Caco-2 (cell line): ENCODE measurements at regions not wholly inside any gene's neighbourhood (a gene's known extent, or its start where the extent isn't known, plus 50 kb on each side); places are given as distances from the start of the nearest gene placed in this dataset.

ENCODE experiments used
- BruUV-seq: library from RNA; stranded (reverse); fragments of 400-500 nt; replicated peaks from 2 replicates; lab custom pipeline; 2021; lab: Mats Ljungman, UMichigan
- CTCF ChIA-PET: fragments of 300-600 bp; sonication (Branson Sonifier 250); formaldehyde crosslinking; loops from one replicate; lab custom pipeline; 2022; ENCODE audit warnings: antibody characterized with exemption; lab: Charles Lee
- POLR2A ChIA-PET: fragments of 300-600 bp; sonication (Branson Sonifier 250); formaldehyde crosslinking; loops from one replicate; lab custom pipeline; 2022; ENCODE audit warnings: antibody characterized with exemption; lab: Charles Lee
- DNase-seq, 2 experiments: peaks; one replicate each; pipeline versions ENCODE4 v3.0.0 to v3.0.0-alpha.2; 2020 to 2022
- H3K27me3 ChIP-seq: replicated peaks from 2 replicates; pipeline ENCODE4 v1.6.0; 2011; ENCODE audit warnings: low read length; ENCODE audit not compliant: control insufficient read depth, insufficient read depth
- H3K36me3 ChIP-seq: 2 replicates; pipeline ENCODE4 v1.5.1; 2011; ENCODE audit warnings: low read length; ENCODE audit not compliant: control insufficient read depth, insufficient read depth
- H3K4me1 ChIP-seq: fragments of 250-450 bp; sonication (Bioruptor Pico); 2 replicates; pipeline ENCODE4 v1.5.1; 2020; ENCODE audit warnings: mild to moderate bottlenecking
- H3K4me3 ChIP-seq: 2 replicates; pipeline ENCODE4 v1.5.1; 2011; ENCODE audit warnings: low read depth, mild to moderate bottlenecking, control low read depth, low read length
- H3K9me3 ChIP-seq: fragments of 250-450 bp; sonication (Bioruptor Pico); 2 replicates; pipeline ENCODE4 v1.5.1; 2020; ENCODE audit warnings: mild to moderate bottlenecking, moderate library complexity
- H3K27ac Mint-ChIP-seq: one replicate; pipeline ENCODE4 v1.8.0; 2022; ENCODE audit warnings: mixed read lengths; ENCODE audit not compliant: unreplicated experiment
- H3K27me3 Mint-ChIP-seq: one replicate; pipeline ENCODE4 v1.8.0; 2022; ENCODE audit warnings: mixed read lengths; ENCODE audit not compliant: insufficient read depth, unreplicated experiment
- H3K36me3 Mint-ChIP-seq: one replicate; pipeline ENCODE4 v1.8.0; 2022; ENCODE audit warnings: mild to moderate bottlenecking, mixed read lengths; ENCODE audit not compliant: insufficient read depth, unreplicated experiment
- H3K4me1 Mint-ChIP-seq: one replicate; pipeline ENCODE4 v1.8.0; 2022; ENCODE audit warnings: low read depth, mixed read lengths; ENCODE audit not compliant: unreplicated experiment
- H3K4me3 Mint-ChIP-seq: one replicate; pipeline ENCODE4 v1.8.0; 2022; ENCODE audit warnings: mild to moderate bottlenecking, moderate library complexity, mixed read lengths; ENCODE audit not compliant: unreplicated experiment
- H3K9me3 Mint-ChIP-seq: one replicate; pipeline ENCODE4 v1.8.0; 2022; ENCODE audit warnings: mixed read lengths; ENCODE audit not compliant: unreplicated experiment
- intact Hi-C: fragments of 100-400 bp; cut with micrococcal nuclease; formaldehyde crosslinking; loops from one replicate; pipeline ENCODE4 v1.10.0; 2022; ENCODE audit not compliant: unreplicated experiment
- TF ChIP-seq, protein P1 (sequence below), 2 experiments: fragments of 200-600 bp in 1 of 2; IDR thresholded peaks; 1 replicate in 1 of 2; 2 replicates in 1 of 2; pipeline versions ENCODE4 v1.5.1 to v1.8.0; 2011 to 2022; ENCODE audit warnings: antibody characterized with exemption in 1 of 2, control low read depth in 1 of 2, inconsistent platforms in 1 of 2, low read depth in 1 of 2, low read length in 1 of 2, mild to moderate bottlenecking in 1 of 2, moderate library complexity in 1 of 2; ENCODE audit not compliant: insufficient read depth in 1 of 2, severe bottlenecking in 1 of 2, unreplicated experiment in 1 of 2

DNA sequence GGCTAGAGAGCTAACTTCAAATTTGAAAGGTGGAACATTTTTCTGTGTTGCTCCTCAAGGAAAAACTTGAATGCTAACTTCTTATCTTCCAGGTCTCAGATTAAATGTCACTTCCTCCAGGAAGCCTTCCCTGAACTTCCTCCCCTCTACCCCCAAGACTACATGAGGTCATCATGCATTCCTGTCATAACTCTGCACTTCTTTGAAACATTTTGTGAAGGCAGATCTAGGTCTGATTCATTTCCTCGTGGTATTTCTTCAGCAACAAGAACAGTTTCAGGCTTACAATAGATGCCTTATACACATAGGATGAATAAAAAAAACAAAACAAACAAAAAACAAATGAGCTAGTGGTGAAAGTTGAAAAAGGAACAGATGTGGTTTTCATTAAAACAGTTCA is 97.1 kb upstream of the SRRM4 start:
- H3K9me3 Mint-ChIP-seq = no peaks in the 10 kb centered on the region
- Histone ChIP-seq H3K4me1 (no peaks in the 10 kb centered on the region), H3K27me3 (no peaks in the 10 kb centered on the region), H3K36me3 (no peaks in the 10 kb centered on the region), H3K9me3 (no peaks in the 10 kb centered on the region), H3K4me3 (no peak overlapping the region)
- ChIA-PET POLR2A (no interaction called here), CTCF (no interaction called here)
- intact Hi-C loops = no loop called here
- no peaks in the 10 kb centered on the region for H3K36me3 Mint-ChIP-seq
- TF ChIP-seq, protein P1, sequence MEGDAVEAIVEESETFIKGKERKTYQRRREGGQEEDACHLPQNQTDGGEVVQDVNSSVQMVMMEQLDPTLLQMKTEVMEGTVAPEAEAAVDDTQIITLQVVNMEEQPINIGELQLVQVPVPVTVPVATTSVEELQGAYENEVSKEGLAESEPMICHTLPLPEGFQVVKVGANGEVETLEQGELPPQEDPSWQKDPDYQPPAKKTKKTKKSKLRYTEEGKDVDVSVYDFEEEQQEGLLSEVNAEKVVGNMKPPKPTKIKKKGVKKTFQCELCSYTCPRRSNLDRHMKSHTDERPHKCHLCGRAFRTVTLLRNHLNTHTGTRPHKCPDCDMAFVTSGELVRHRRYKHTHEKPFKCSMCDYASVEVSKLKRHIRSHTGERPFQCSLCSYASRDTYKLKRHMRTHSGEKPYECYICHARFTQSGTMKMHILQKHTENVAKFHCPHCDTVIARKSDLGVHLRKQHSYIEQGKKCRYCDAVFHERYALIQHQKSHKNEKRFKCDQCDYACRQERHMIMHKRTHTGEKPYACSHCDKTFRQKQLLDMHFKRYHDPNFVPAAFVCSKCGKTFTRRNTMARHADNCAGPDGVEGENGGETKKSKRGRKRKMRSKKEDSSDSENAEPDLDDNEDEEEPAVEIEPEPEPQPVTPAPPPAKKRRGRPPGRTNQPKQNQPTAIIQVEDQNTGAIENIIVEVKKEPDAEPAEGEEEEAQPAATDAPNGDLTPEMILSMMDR (IDR thresholded peaks at IDR 0.05; ENCODE audit: insufficient read depth in 1 of 2, low read depth in 1 of 2, low read length in 1 of 2, severe bottlenecking in 1 of 2, unreplicated experiment in 1 of 2) = no peak
- H3K4me3 Mint-ChIP-seq = no peak overlapping the region
- H3K27me3 Mint-ChIP-seq = peaks cover 8% of the 10 kb centered on the region
- no TSS peak for BruUV-seq
- H3K4me1 Mint-ChIP-seq = no peaks in the 10 kb centered on the region
- no peak for DNase-seq
- H3K27ac Mint-ChIP-seq = no peak overlapping the region

DNA sequence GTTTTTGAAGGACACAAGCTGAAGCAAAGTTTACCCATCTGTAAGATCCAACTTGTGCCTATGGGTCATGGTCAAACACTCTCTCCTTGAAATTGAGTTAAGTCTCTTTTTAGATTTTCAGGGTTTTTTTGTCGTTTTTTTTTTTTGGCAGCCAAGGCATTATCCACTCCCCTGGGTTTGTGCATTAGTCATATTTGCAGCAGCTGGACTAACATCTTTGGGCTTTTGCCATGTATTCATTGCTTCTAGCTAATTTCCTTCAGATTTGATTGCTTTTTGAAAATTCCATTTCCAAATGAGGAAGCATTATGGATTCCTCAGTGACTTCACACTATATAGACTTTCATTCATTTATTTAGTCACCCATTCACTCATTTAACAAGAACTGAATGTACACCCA is 80.3 kb upstream of the SRRM4 start:
- intact Hi-C loops = no loop called here
- ChIA-PET CTCF (no interaction called here), POLR2A (no interaction called here)
- no peaks in the 10 kb centered on the region for H3K27me3 ChIP-seq
- no peak for DNase-seq
- BruUV-seq = no TSS peak
- H3K27me3 Mint-ChIP-seq = peaks cover 19% of the 10 kb centered on the region
- no peaks in the 10 kb centered on the region for H3K36me3 ChIP-seq
- H3K4me3 Mint-ChIP-seq = no peak overlapping the region
- no peaks in the 10 kb centered on the region for H3K4me1 ChIP-seq
- H3K9me3 Mint-ChIP-seq = no peaks in the 10 kb centered on the region
- H3K4me1 Mint-ChIP-seq = no peaks in the 10 kb centered on the region
- H3K4me3 ChIP-seq = no peak overlapping the region
- TF ChIP-seq, protein P1 (IDR thresholded peaks at IDR 0.05; ENCODE audit: insufficient read depth in 1 of 2, low read depth in 1 of 2, low read length in 1 of 2, severe bottlenecking in 1 of 2, unreplicated experiment in 1 of 2) = no peak
- H3K9me3 ChIP-seq = no peaks in the 10 kb centered on the region
- no peaks in the 10 kb centered on the region for H3K36me3 Mint-ChIP-seq
- H3K27ac Mint-ChIP-seq = no peak overlapping the region

DNA sequence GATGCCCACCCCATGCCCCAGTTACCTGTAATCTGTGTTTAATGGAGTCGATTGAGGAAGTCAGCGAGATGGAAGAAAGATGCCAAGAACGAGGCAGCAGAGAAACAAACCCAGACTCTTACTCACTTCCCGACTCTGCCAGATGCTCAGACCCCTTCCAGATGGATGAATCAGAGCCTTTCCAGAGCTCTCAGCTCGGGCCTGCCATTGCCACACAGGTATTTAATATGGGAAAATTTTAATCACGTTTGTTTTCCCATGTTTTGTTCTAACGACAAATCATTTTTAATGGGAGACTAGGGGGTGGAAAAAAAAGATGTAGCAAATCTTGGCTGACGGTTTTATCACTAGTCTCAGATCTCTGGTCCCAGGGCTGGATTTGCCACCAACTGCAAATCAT is 72.5 kb upstream of the SRRM4 start:
- no peak for DNase-seq
- Mint-ChIP-seq H3K4me1 (no peaks in the 10 kb centered on the region), H3K36me3 (no peaks in the 10 kb centered on the region), H3K4me3 (no peak overlapping the region), H3K27me3 (peaks cover 10% of the 10 kb centered on the region), H3K27ac (no peak overlapping the region), H3K9me3 (no peaks in the 10 kb centered on the region)
- intact Hi-C loops = no loop called here
- Histone ChIP-seq H3K36me3 (no peaks in the 10 kb centered on the region), H3K9me3 (no peaks in the 10 kb centered on the region), H3K27me3 (no peaks in the 10 kb centered on the region), H3K4me3 (no peak overlapping the region), H3K4me1 (no peaks in the 10 kb centered on the region)
- ChIA-PET CTCF (no interaction called here), POLR2A (no interaction called here)
- TF ChIP-seq, protein P1 (IDR thresholded peaks at IDR 0.05; ENCODE audit: insufficient read depth in 1 of 2, low read depth in 1 of 2, low read length in 1 of 2, severe bottlenecking in 1 of 2, unreplicated experiment in 1 of 2) = no peak
- no TSS peak for BruUV-seq
